HG03103 (cell line): ENCODE measurements at regions not wholly inside any gene's neighbourhood (a gene's known extent, or its start where the extent isn't known, plus 50 kb on each side); places are given as distances from the start of the nearest gene placed in this dataset.

Source experiments
- ATAC-seq: cut with Tn5 transposase; IDR thresholded peaks from one replicate; pipeline ENCODE4 v1.9.1; 2021; ENCODE audit warnings: low read depth; ENCODE audit not compliant: unreplicated experiment

GRCh38 chr2:37541516-37541915 is 129.9 kb downstream of the CDC42EP3 start:
- ATAC-seq, result no peak

- no peak for ATAC-seq
Measured at GRCh38 chr2:37543999-37544557, 127.4 kb downstream of the CDC42EP3 start.

DNA sequence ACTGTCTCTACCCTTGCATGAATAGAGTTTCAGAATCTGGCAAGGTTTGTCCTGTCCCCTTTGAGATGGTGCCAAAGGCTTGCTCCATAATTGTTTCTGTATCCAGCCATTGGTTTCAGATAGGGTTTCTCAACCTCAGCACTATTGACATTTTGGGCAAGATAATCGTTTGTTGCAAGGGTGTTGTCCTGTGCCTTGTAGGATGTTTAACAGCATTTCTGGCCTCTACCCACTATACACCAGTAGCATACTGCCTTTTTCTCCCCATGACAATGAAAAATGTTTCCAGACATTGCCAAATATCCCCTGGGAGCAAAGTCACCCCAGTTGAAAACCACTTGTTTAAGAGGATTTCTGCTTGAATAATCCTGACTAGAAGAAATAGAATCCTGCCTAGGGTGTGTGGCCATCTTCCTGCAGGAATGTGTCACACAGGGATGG is 126.8 kb downstream of the CDC42EP3 start:
- no peak for ATAC-seq

DNA sequence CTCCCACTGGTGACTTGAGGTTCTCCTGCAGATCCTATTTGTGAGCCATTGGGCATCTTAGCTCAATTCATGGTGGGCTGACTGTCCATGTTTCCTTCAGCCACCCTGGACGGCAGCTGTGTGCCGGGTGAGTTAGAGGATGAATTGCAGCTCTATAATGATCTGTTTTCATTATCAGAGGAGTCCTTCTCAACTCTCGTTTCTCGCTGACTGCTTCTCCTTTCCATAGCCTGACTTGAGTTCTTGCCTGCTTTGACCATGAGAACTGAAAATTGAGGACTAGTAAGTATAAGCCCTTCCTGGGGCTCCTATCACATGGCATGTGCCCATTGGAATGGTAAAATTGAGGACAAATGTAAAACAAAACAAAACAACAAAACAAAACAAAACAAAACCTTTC is 121.8 kb downstream of the CDC42EP3 start:
- ATAC-seq, result peak; percentile 48

- ATAC-seq, result no peak
Measured at GRCh38 chr2:37550190-37550589, 121.3 kb downstream of the CDC42EP3 start.

DNA sequence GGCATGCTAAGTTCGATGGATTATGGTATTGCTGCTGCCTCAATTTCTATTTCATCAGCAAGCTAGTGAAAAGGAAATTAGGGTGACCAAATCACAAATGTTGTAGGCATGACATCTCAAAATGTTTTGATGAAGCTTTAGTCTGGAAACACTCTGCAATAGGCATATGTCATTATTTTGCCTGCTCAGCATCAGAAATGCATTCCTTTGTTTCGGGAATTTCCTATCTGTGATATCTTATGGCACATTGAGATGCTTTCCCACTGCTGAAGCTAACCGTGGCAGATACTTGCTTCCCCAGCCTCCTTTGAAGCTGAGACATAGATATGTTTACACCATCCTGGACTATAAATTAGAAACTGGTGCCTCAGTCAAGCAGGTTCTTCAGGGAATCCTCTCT is 119.7 kb downstream of the CDC42EP3 start:
- no peak for ATAC-seq

DNA sequence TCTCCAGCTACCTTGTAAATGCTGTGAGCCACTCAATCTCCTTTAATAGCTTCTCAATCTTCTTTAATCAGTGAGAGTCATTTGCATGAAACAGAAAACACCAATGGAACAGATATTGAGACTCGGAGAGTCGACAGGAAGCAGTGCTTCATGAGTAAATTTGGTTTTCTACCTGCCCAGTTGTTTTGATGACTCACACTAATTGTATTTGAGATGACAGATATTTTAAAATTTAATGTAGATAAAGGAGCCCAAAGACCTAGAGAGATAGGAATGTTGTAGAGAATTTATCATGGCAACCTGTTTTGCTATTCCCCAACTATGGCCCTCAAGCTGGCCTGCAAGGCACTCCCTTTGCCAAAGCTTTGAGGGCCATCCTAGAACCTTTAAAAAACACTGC is 119.1 kb downstream of the CDC42EP3 start:
- ATAC-seq, result no peak

DNA sequence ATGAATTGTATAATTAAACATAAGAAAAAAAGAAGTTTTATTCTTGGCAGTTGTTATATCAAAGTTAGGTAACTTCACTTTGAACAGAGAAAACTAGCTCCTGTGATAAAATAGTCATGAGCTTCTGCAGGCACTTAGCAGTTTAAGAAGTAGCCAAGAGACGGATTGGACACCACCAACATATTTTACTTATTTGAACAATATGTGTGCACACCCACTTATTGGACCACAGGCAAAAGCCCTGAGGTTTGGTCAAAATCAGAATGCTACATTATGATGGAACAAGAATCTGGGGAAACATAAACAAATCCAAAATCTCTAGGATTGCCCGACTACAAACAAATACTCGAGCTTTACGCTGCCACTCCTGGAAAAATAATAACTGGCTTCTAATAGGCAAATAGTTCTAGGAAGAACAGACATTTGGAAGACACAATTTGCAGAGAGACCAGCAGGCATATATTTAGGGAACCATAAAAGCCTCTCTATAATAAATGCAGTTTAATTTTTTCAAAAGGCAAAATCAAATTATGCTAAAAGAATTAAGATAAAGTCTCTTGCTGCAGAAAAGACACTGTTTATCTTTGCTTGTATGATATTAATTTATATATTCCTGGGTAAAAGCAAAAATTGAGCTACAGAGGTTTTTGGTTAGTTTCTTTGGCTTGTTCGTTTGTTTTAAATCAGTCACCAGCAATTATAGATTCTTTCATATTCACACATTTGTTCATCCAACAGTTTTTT is 117.9 kb downstream of the CDC42EP3 start:
- ATAC-seq, result no peak

DNA sequence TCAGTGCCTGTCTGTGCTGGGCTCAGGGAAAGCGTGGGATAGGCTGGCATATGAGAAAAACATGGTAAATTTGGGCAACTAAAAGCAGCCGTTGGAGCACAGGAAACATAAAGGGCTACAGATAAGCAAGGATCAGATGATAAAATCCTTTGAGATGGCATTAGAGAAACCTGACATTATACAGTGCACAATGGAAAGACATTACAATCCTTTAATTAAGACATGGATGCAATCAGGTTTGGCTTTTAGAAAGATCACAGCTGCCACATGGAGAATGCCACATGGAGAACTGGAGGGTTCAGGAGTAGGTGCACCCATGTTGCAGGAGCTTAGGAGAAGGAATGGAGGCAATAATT is 117.3 kb downstream of the CDC42EP3 start:
- no peak for ATAC-seq

DNA sequence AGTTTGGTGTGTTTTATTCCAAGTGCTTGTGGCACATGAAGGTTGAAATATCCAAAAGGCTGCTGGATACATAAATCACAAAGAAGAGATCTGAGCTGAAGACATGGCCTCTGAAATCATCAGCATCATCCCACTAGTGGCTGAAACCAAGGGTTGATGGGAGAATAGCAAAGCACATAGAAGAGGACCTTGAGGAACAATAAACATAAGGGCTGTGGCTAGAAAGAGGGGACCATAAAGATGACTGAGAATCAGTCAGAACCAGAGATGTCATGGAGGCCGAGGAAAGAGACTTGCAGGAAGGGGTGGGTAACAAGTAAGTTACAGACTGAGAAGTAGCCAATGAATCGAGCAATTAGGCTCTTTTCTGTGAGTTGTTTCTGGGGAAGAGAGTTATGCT is 116.8 kb downstream of the CDC42EP3 start:
- ATAC-seq, result no peak

- no peak for ATAC-seq
Measured at GRCh38 chr2:37555457-37555856, 116.0 kb downstream of the CDC42EP3 start.

GRCh38 chr2:37556256-37556655 is 115.2 kb downstream of the CDC42EP3 start:
- no peak for ATAC-seq

DNA sequence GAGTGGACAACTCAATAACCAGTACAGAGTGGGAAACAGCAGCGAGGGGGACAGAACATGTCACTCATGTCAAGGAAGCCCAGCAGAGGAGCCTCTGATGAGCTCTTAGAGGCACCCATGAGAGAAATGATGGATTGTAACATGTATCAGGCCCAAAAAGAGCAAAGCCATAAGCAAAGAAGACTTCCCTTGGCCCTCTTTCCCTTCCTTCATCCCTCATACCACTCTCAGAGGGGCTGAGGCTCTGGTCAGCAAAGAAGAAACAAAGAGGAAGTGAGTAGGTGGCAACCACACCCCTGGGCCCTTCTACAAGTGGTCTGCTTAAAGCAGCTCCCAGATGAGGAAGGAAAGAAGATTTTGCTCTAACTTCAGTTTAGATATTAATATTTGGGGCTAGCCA is 112.8 kb downstream of the CDC42EP3 start:
- peak; percentile 51 for ATAC-seq

- no peak for ATAC-seq
Measured at GRCh38 chr2:37560241-37560848, 111.1 kb downstream of the CDC42EP3 start.

DNA sequence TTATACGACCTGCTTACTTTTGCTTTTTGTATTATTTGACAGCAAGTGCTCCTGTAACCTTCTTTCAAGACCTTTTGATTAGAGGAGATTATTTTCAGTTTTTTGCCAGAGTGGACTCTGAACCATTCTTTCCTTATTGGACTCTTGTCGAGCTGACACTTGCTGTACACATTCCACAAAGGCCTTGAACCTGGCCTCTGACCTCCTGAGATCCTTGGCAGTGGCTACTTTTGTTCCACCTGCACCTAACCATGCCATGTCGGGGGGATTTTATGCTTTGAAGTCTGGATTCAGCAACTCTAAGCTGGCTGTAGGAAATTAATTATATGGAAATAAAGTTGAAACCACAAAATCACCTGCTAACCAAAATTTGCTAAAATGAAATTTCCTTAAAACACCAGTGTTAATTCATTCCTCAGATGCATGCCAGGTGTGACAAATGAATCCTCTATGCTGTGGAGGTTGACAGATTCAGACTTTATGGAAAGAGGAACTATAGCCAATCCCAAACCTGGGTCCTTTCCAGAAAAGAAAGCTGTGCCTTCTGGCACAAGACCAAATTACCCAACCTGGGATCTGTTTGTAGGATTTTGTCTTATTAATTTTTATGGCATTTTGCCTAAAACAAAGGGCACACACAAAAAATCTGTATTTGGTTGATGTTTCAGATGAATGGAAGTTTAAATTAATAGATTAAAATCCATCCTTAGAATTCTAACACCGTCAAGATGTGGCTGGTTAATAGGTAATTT is 110.4 kb downstream of the CDC42EP3 start:
- no peak for ATAC-seq

DNA sequence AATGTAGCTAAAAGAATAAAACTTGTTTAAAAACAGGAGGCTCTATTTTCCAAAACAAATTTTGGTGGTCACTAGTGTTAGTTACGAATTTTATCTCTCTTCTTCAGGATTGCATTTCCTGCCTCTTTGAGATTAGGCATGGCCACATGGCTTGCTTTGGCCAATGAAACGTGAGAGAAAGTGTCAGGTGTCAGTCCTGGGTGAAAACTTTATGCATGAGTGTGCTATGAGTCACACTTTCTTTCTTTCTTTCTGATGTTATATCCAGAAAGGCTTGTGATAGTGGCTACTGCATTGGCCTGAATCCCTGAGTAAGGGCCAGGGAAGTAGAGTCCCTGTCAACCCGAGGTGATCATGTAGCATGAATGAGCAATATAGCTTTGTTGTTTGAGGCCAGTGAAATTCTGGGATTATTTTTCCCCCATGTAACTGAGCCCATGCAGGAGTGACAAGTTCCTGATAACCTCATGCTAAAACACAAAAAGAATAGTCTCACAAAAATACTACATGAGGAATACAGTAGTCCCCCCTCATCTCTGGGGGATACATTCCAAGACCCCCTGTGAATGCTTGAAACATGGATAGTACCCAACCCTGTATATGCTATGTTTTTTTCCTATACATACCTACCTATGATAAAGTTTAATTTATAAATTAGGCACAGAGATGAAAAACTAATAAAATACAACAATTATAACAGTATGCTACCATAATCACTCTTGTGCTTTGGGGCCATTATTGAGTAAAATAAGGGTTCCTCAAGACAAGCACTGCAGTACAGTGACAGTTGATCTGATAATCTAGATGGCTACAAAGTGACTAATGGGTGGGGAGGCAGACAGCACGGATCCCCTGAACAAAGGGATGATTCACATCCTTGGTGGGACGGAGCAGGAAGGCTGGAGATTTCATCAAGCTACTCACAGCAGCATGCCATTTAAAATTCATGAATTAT is 109.5 kb downstream of the CDC42EP3 start:
- peak; percentile 54 for ATAC-seq

DNA sequence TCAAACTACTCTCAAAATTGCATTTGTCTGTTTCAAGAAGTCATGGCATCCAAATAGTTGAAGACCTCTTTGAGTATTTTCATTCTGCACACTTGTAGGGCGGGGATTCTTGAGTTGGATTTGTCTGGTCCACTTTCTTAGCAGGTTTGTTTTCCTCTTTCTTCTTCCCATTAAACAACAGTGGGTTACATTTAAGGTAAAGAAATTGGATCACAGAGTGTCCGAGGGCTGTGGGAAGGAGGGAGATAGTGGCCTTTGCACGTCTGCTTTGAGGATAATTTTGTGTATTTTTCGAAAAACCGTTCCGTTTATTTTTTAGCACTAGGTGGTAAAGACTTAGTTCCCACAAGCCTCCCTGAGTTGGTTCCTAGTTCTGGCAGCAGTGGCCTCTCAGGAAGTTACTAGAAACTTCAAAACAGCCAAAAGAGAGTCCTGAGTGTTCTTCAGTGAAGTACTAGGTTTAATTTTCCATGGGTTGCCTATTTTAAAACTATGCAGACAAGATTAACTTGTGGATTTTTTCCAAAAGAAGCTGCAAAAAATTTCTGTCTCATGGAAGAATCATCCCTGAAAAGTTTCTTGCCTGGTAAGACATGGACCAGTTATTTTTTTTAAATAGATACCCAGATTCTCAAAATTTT is 107.9 kb downstream of the CDC42EP3 start:
- no peak for ATAC-seq

- ATAC-seq, result no peak
Measured at GRCh38 chr2:37564356-37564755, 107.1 kb downstream of the CDC42EP3 start.

GRCh38 chr2:37566517-37566981 is 104.9 kb downstream of the CDC42EP3 start:
- no peak for ATAC-seq

DNA sequence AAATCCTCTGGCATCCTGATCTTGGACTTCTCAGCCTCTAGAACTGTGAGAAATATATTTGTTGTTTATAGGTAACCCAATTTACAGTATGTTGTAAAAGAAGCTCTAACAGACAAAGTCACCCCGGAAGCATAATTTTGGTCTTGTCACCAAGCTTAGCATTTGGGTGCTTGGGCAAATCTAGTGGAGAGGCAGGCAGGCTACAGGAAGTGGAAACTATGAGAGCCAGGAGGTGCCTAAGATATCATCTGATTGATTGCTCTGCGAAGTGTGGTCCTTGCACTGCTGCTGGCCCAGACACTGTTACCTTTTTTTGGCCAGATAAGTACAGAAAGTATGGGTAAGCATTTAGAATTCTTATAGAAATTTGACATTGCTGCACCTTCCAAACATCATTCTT is 102.9 kb downstream of the CDC42EP3 start:
- ATAC-seq, result no peak
